Lower leg skin (tissue), 4 donors: ENCODE measurements at regions not wholly inside any gene's neighbourhood (a gene's known extent, or its start where the extent isn't known, plus 50 kb on each side); places are given as distances from the start of the nearest gene placed in this dataset.

Source experiments
- DNase-seq, 2 donors: peaks; one replicate each; pipeline ENCODE4 v3.0.0-alpha.2; 2019; ENCODE audit warnings: low spot score in 2 of 2
- H3K4me3 ChIP-seq: fragments of 200-600 bp; sonication (generic); 2 replicates; pipeline ENCODE4 v1.5.1; 2017; ENCODE audit warnings: mild to moderate bottlenecking, low read depth; ENCODE audit not compliant: poor library complexity, severe bottlenecking
- POLR2A ChIP-seq, 2 donors: fragments of 450-650 bp; IDR thresholded peaks; one replicate each; pipeline ENCODE4 v1.6.1; 2016 to 2017; ENCODE audit warnings: antibody characterized with exemption in 2 of 2, mild to moderate bottlenecking in 1 of 2, moderate library complexity in 1 of 2
- WGBS, 2 donors: methylation state at CpG; one replicate each; pipeline ENCODE4 v1.1.5; 2018; 5-methylcytosine and 5-hydroxymethylcytosine counted together
- intact Hi-C: fragments of 100-400 bp; cut with DNase I; formaldehyde crosslinking; loops from one replicate; pipeline ENCODE4 v1.15.0; 2023; ENCODE audit warnings: low total_unique reads
- TF ChIP-seq, protein P1 (sequence below), 3 donors: fragments of 450-650 bp; IDR thresholded peaks; one replicate each; pipeline ENCODE4 v1.5.1; 2016; ENCODE audit warnings: antibody characterized with exemption in 3 of 3, mild to moderate bottlenecking in 3 of 3, moderate library complexity in 2 of 3

DNA sequence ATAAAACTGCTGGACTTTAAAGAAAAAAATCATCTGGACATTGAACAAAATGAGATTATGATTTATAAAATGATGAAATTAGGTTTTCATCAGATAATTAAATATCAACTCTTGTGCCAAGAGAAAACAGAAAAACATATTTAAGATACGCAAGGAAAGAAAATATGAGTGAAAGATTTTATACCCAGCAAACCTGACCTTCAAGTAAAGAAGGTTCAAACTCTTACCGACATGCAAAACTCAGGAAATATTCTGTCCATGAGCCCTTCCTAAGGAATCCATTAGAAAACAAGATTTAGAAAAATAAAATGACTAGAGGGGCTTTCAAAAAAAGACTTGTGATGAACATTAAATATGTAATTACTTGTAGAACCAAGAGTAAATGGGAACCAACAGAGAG is 257.2 kb upstream of the ARID1B start:
- intact Hi-C loops, result no loop called here
- no peak overlapping the region for H3K4me3 ChIP-seq
- no peak for DNase-seq
- TF ChIP-seq POLR2A (IDR thresholded peaks at IDR 0.05), result no peak
- TF ChIP-seq, protein P1, sequence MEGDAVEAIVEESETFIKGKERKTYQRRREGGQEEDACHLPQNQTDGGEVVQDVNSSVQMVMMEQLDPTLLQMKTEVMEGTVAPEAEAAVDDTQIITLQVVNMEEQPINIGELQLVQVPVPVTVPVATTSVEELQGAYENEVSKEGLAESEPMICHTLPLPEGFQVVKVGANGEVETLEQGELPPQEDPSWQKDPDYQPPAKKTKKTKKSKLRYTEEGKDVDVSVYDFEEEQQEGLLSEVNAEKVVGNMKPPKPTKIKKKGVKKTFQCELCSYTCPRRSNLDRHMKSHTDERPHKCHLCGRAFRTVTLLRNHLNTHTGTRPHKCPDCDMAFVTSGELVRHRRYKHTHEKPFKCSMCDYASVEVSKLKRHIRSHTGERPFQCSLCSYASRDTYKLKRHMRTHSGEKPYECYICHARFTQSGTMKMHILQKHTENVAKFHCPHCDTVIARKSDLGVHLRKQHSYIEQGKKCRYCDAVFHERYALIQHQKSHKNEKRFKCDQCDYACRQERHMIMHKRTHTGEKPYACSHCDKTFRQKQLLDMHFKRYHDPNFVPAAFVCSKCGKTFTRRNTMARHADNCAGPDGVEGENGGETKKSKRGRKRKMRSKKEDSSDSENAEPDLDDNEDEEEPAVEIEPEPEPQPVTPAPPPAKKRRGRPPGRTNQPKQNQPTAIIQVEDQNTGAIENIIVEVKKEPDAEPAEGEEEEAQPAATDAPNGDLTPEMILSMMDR (IDR thresholded peaks at IDR 0.05), result no peak
- 69 to 70% methylated on average over 2 of the region's 2 CpGs for WGBS, 2 donors

DNA sequence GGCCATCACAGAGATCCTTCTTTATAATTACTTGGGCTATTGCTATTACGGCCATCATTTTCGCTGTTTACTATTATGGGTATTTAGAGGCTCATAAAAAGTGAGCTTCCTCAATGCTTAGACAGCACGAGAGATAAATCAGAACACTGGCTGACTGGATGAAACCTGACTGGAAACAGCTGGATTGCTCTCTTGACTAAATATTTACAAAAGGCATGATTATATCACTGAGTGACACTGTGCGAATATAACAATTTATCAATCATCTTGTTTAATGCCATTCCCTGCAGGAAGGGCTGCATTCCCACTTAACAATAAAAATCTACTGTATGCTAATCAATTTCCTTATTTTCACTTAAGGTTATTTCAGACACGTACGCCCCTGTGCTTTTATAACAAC is 260.1 kb upstream of the ARID1B start:
- no peak for DNase-seq

DNA sequence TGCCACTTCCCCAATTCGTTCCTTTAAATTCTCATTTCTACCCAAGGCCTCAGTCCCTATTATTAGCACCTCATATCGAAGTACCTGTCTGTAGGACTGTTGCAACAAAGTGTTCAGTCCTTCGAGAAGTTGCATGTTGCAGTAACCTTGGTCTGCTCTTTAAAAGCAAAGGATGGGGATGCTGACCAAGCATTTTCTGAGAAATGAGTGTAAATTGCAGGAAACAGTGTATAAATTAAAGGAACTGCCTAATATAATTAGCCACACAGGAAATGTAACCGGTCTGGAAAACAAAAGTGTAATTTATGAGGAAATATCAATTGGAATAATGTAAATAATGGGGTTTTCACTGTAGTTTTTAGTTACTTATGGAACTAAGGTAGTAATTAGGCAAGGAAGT is 261.9 kb upstream of the ARID1B start:
- WGBS, 2 donors, result 68% methylated on average over 4 of the region's 4 CpGs
- TF ChIP-seq, protein P1 (IDR thresholded peaks at IDR 0.05), result no peak
- no peak for TF ChIP-seq POLR2A (IDR thresholded peaks at IDR 0.05)
- H3K4me3 ChIP-seq, result no peak overlapping the region
- intact Hi-C loops, result no loop called here
- no peak for DNase-seq

More for the DNA sequence above, 260.1 kb upstream of the ARID1B start:
- 81 to 82% methylated on average over 6 of the region's 6 CpGs for WGBS, 2 donors
- intact Hi-C loops, result no loop called here
- TF ChIP-seq POLR2A (IDR thresholded peaks at IDR 0.05), result no peak
- no peak overlapping the region for H3K4me3 ChIP-seq

DNA sequence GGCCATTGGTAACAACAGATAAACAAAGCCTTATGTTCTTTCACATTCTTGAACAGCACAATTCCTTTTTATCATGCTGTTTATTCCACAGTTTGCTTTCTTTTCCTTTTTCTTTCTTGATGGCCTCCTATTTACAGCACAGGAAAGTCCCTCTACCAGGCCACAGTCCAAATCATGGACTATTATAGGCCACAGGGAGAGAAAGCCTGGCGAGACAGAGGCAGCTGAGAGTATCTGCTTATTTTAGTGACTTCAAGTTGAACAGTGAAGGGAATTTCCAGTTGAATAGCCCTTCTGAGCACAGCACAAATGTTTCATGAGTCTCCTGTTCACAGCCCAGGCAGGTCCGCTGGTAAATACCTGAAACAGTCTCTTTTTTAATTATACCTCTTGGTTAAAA is 263.7 kb upstream of the ARID1B start:
- WGBS, 2 donors, result 79 to 88% methylated on average over 2 of the region's 2 CpGs
- TF ChIP-seq, protein P1 (IDR thresholded peaks at IDR 0.05), result no peak
- TF ChIP-seq POLR2A (IDR thresholded peaks at IDR 0.05), result no peak
- no peak overlapping the region for H3K4me3 ChIP-seq
- no peak for DNase-seq
- intact Hi-C loops, result no loop called here

GRCh38 chr6:156511570-156511969 is 265.6 kb upstream of the ARID1B start:
- no peak for DNase-seq
- intact Hi-C loops, result no loop called here
- no peak overlapping the region for H3K4me3 ChIP-seq
- no peak for TF ChIP-seq POLR2A (IDR thresholded peaks at IDR 0.05)
- TF ChIP-seq, protein P1 (IDR thresholded peaks at IDR 0.05), result no peak

- intact Hi-C loops, result no loop called here
Measured at GRCh38 chr6:156511051-156511450, 266.1 kb upstream of the ARID1B start.

More at GRCh38 chr6:156511051-156511450, 266.1 kb upstream of the ARID1B start:
- TF ChIP-seq, protein P1 (IDR thresholded peaks at IDR 0.05), result no peak
- TF ChIP-seq POLR2A (IDR thresholded peaks at IDR 0.05), result no peak
- DNase-seq, result no peak
- WGBS, 2 donors, result 46 to 55% methylated on average over 5 of the region's 5 CpGs
- no peak overlapping the region for H3K4me3 ChIP-seq
